OCI-LY1 (cell line): ENCODE measurements at regions not wholly inside any gene's neighbourhood (a gene's known extent, or its start where the extent isn't known, plus 50 kb on each side); places are given as distances from the start of the nearest gene placed in this dataset.

Source experiments
- H2AFZ ChIP-seq: fragments of 200-600 bp; sonication (generic), shearing (Covaris generic); 2 replicates; pipeline ENCODE4 v1.6.0; 2014; ENCODE audit warnings: antibody characterized with exemption, mild to moderate bottlenecking, low read length
- H3F3A ChIP-seq: fragments of 200-600 bp; sonication (generic), shearing (Covaris generic); 2 replicates; pipeline ENCODE4 v1.6.0; 2014; ENCODE audit warnings: mild to moderate bottlenecking, antibody characterized with exemption, low read length, moderate library complexity; ENCODE audit not compliant: insufficient read depth
- H3K27ac ChIP-seq: fragments of 200-600 bp; sonication (generic); 2 replicates; pipeline ENCODE4 v1.5.1; 2014; ENCODE audit warnings: low read length, mixed run types, mild to moderate bottlenecking, low read depth; ENCODE audit not compliant: poor library complexity, severe bottlenecking
- H3K27me3 ChIP-seq: fragments of 200-600 bp; sonication (generic); 2 replicates; pipeline ENCODE4 v1.6.0; 2014; ENCODE audit warnings: antibody characterized with exemption, mild to moderate bottlenecking, low read length, moderate library complexity; ENCODE audit not compliant: insufficient read depth
- H3K36me3 ChIP-seq: fragments of 200-600 bp; sonication (generic); 2 replicates; pipeline ENCODE4 v1.6.1; 2014; ENCODE audit warnings: mild to moderate bottlenecking, antibody characterized with exemption, low read length, moderate library complexity, mixed read lengths; ENCODE audit not compliant: insufficient read depth
- H3K4me1 ChIP-seq: fragments of 200-600 bp; sonication (generic); 2 replicates; pipeline ENCODE4 v1.5.1; 2014; ENCODE audit warnings: mild to moderate bottlenecking, low read length, moderate library complexity; ENCODE audit not compliant: insufficient read depth, severe bottlenecking
- H3K4me2 ChIP-seq: fragments of 200-600 bp; sonication (generic), shearing (Covaris generic); 2 replicates; pipeline ENCODE4 v1.6.1; 2014; ENCODE audit warnings: low read length
- H3K4me3 ChIP-seq: fragments of 200-600 bp; sonication (generic); 2 replicates; pipeline ENCODE4 v1.5.1; 2014; ENCODE audit warnings: low read length, low read depth, mild to moderate bottlenecking, mixed read lengths; ENCODE audit not compliant: poor library complexity, severe bottlenecking
- H3K79me2 ChIP-seq: fragments of 200-600 bp; shearing (Covaris generic); 2 replicates; pipeline ENCODE4 v1.6.1; 2016; ENCODE audit warnings: mixed run types, low read length, mixed read lengths; ENCODE audit not compliant: insufficient read depth
- H3K9ac ChIP-seq: fragments of 200-600 bp; sonication (generic), shearing (Covaris generic); 2 replicates; pipeline ENCODE4 v1.6.1; 2014; ENCODE audit warnings: mild to moderate bottlenecking, low read length, mixed read lengths
- H3K9me2 ChIP-seq: fragments of 200-600 bp; sonication (generic), shearing (Covaris generic); 2 replicates; pipeline ENCODE4 v1.6.1; 2014; ENCODE audit warnings: low read depth, mild to moderate bottlenecking, low read length, mixed read lengths
- H3K9me3 ChIP-seq: fragments of 200-600 bp; shearing (Covaris generic); 2 replicates; pipeline ENCODE4 v1.6.1; 2014; ENCODE audit warnings: low read length, mixed read lengths
- H4K20me1 ChIP-seq: fragments of 200-600 bp; sonication (generic), shearing (Covaris generic); 2 replicates; pipeline ENCODE4 v1.6.0; 2016; ENCODE audit warnings: mild to moderate bottlenecking, low read length; ENCODE audit not compliant: insufficient read depth
- EZH2 ChIP-seq: fragments of 200-600 bp; sonication (generic), shearing (Covaris generic); IDR thresholded peaks from 2 replicates; pipeline ENCODE4 v1.8.0; 2017; ENCODE audit warnings: borderline replicate concordance, mixed run types, mild to moderate bottlenecking, antibody characterized with exemption, low read length, moderate library complexity, mixed read lengths
- TF ChIP-seq, protein P1 (sequence below): fragments of 200-600 bp; sonication (generic), shearing (Covaris generic); IDR thresholded peaks from 2 replicates; pipeline ENCODE4 v1.5.1; 2017; ENCODE audit warnings: mild to moderate bottlenecking, antibody characterized with exemption, low read length, moderate library complexity, mixed read lengths

DNA sequence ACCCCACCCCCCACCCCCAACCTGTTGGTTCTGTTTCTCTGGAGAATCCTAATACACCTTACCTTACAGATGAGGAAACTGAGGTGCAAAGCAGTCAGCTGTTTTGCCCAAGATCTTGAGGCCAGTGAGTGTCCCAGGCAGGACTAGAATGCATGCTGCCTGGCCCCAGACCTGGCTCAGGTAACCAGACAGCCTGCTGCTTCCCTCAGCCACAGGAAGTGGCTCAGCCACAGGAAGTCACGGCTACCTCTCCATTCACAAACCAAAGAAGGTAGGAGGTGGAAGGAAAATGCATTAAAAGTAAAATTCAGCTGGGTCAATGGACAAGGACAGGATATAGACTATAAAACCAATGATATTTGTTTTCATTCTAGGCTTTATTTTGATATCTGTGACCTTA is 517.6 kb downstream of the CD83 start:
- no peaks in the 10 kb centered on the region for H3K36me3 ChIP-seq
- H3K4me3 ChIP-seq: no peak overlapping the region
- no peak overlapping the region for H2AFZ ChIP-seq
- H4K20me1 ChIP-seq: no peaks in the 10 kb centered on the region
- TF ChIP-seq, protein P1, sequence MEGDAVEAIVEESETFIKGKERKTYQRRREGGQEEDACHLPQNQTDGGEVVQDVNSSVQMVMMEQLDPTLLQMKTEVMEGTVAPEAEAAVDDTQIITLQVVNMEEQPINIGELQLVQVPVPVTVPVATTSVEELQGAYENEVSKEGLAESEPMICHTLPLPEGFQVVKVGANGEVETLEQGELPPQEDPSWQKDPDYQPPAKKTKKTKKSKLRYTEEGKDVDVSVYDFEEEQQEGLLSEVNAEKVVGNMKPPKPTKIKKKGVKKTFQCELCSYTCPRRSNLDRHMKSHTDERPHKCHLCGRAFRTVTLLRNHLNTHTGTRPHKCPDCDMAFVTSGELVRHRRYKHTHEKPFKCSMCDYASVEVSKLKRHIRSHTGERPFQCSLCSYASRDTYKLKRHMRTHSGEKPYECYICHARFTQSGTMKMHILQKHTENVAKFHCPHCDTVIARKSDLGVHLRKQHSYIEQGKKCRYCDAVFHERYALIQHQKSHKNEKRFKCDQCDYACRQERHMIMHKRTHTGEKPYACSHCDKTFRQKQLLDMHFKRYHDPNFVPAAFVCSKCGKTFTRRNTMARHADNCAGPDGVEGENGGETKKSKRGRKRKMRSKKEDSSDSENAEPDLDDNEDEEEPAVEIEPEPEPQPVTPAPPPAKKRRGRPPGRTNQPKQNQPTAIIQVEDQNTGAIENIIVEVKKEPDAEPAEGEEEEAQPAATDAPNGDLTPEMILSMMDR: no peak
- TF ChIP-seq EZH2: no peak
- no peak overlapping the region for H3K9ac ChIP-seq
- H3K27me3 ChIP-seq: no peaks in the 10 kb centered on the region
- no peak overlapping the region for H3K27ac ChIP-seq
- no peaks in the 10 kb centered on the region for H3K9me2 ChIP-seq
- peaks cover 38% of the 10 kb centered on the region for H3K4me1 ChIP-seq
- H3F3A ChIP-seq: no peaks in the 10 kb centered on the region
- no peaks in the 10 kb centered on the region for H3K79me2 ChIP-seq
- no peak overlapping the region; the same call in 1 of the 2 replicates for H3K4me2 ChIP-seq
- H3K9me3 ChIP-seq: no peaks in the 10 kb centered on the region

DNA sequence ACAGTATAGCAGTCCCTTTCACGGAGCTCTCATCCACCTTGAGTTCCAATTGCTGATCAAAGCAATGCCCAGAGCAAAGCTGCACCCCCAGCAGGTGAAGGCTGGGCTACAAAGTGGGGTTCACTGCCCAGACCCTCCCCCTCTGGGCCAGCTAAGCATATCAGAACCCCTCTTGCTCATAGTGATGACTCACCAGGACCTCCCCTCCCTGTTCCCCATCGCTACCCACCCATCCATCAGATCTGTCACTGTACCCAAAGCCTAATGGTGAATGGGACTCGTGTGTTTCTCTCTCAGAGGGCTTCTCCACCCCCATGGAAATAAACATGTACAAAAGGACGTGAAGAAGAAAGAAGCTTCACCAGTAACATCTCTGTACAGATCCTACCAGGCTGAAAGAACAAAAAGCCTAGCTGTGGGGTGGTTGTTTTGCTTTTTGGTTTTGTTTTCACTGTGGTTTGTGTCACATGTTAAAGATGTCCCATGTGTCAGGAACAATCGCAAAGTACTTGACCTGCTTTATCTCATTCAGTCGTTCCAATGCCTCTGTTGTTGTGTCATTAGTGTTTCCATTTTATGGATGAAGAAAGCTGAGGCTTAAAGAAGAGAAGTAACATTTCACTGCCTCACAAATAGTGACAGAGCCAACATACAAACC is 518.5 kb downstream of the CD83 start:
- no peaks in the 10 kb centered on the region for H3K79me2 ChIP-seq
- no peaks in the 10 kb centered on the region for H3K27me3 ChIP-seq
- TF ChIP-seq, protein P1: no peak
- H3K9me2 ChIP-seq: no peaks in the 10 kb centered on the region
- no peaks in the 10 kb centered on the region for H4K20me1 ChIP-seq
- H3K9me3 ChIP-seq: no peaks in the 10 kb centered on the region
- no peak overlapping the region for H3K4me2 ChIP-seq
- H2AFZ ChIP-seq: no peak overlapping the region
- no peak overlapping the region for H3K9ac ChIP-seq
- H3K27ac ChIP-seq: no peak overlapping the region
- no peaks in the 10 kb centered on the region for H3F3A ChIP-seq
- no peaks in the 10 kb centered on the region for H3K36me3 ChIP-seq
- no peak overlapping the region for H3K4me3 ChIP-seq
- peaks cover 45% of the 10 kb centered on the region for H3K4me1 ChIP-seq

GRCh38 chr6:14638435-14638905 is 520.9 kb downstream of the CD83 start:
- H2AFZ ChIP-seq: no peak overlapping the region
- no peak for TF ChIP-seq EZH2
- TF ChIP-seq, protein P1: no peak
- no peaks in the 10 kb centered on the region for H4K20me1 ChIP-seq
- no peaks in the 10 kb centered on the region for H3K27me3 ChIP-seq
- H3K36me3 ChIP-seq: no peaks in the 10 kb centered on the region
- H3K79me2 ChIP-seq: no peaks in the 10 kb centered on the region
- no peak overlapping the region for H3K9ac ChIP-seq
- H3K9me3 ChIP-seq: no peaks in the 10 kb centered on the region
- H3K27ac ChIP-seq: no peak overlapping the region
- H3K4me1 ChIP-seq: peaks cover 45% of the 10 kb centered on the region
- H3F3A ChIP-seq: no peaks in the 10 kb centered on the region
- H3K9me2 ChIP-seq: no peaks in the 10 kb centered on the region
- H3K4me2 ChIP-seq: peak overlapping the region; percentile 11; the same call in 1 of the 2 replicates
- H3K4me3 ChIP-seq: no peak overlapping the region
